ENCODE measurements at regions not wholly inside any gene's neighbourhood (a gene's known extent, or its start where the extent isn't known, plus 50 kb on each side); places are given as distances from the start of the nearest gene placed in this dataset.
A peak's percentile ranks its signal among the peaks of the same experiment; 100 is the strongest.
"Not testable (repeated sequence)": the region's sequence is repeated elsewhere in the genome, so short reads cannot be mapped to it uniquely, and the experiment has no call there.

GRCh38 chrX:141520750-141521149 lies 63.8 kb downstream of the SPANXA1 start:
- DNase-seq, result not testable (repeated sequence)

GRCh38 chrX:141475788-141476187 lies 108.8 kb downstream of the SPANXA1 start:
- not testable (repeated sequence) for DNase-seq

GRCh38 chrX:141469469-141469868 lies 115.1 kb downstream of the SPANXA1 start:
- no peak for DNase-seq

GRCh38 chrX:141468940-141469339 lies 115.6 kb downstream of the SPANXA1 start:
- DNase-seq, result peak; percentile 1

GRCh38 chrX:141467442-141467841 lies 117.1 kb downstream of the SPANXA1 start:
- no peak for DNase-seq

- DNase-seq, result no peak
These were observed 129.4 kb downstream of the SPANXA1 start for GRCh38 chrX:141455103-141455502.

GRCh38 chrX:141443922-141444321 lies 140.6 kb downstream of the SPANXA1 start:
- DNase-seq, result no peak

GRCh38 chrX:141439651-141440050 lies 144.9 kb downstream of the SPANXA1 start:
- no peak for DNase-seq

GRCh38 chrX:141415889-141416288 lies 168.6 kb downstream of the SPANXA1 start:
- no peak for DNase-seq

- no peak for DNase-seq
These were observed 163.7 kb upstream of the SPANXC start for GRCh38 chrX:141405853-141406492.

- DNase-seq, result no peak
These were observed 163.2 kb upstream of the SPANXC start for GRCh38 chrX:141405486-141405852.

- DNase-seq, result no peak
These were observed 160.7 kb upstream of the SPANXC start for GRCh38 chrX:141402897-141403610.

- no peak for DNase-seq
These were observed 154.2 kb upstream of the SPANXC start for GRCh38 chrX:141396536-141396935.

- DNase-seq, result no peak
These were observed 132.9 kb upstream of the SPANXC start for GRCh38 chrX:141375011-141375760.

- no peak for DNase-seq
These were observed 99.4 kb upstream of the SPANXC start for GRCh38 chrX:141341743-141342142.

- peak; percentile 18 for DNase-seq
These were observed 99.0 kb upstream of the SPANXC start for GRCh38 chrX:141341341-141341740.

- DNase-seq, result no peak
These were observed 78.5 kb upstream of the SPANXC start for GRCh38 chrX:141320801-141321200.

GRCh38 chrX:141314441-141314840 lies 72.1 kb upstream of the SPANXC start:
- no peak for DNase-seq

GRCh38 chrX:141301017-141301416 lies 58.7 kb upstream of the SPANXC start:
- DNase-seq, result no peak
